ENCODE measurements at regions not wholly inside any gene's neighbourhood (a gene's known extent, or its start where the extent isn't known, plus 50 kb on each side); places are given as distances from the start of the nearest gene placed in this dataset.

GRCh38 chr20:56155625-56156024 lies 92.9 kb upstream of the MC3R start:
- TF ChIP-seq POLR2AphosphoS5 (IDR thresholded peaks at IDR 0.05) (no peak), CTCF (IDR thresholded peaks at IDR 0.05) (no peak)

All from transverse colon (tissue), 4 donors.